ENCODE measurements at regions not wholly inside any gene's neighbourhood (a gene's known extent, or its start where the extent isn't known, plus 50 kb on each side); places are given as distances from the start of the nearest gene placed in this dataset.

DNA sequence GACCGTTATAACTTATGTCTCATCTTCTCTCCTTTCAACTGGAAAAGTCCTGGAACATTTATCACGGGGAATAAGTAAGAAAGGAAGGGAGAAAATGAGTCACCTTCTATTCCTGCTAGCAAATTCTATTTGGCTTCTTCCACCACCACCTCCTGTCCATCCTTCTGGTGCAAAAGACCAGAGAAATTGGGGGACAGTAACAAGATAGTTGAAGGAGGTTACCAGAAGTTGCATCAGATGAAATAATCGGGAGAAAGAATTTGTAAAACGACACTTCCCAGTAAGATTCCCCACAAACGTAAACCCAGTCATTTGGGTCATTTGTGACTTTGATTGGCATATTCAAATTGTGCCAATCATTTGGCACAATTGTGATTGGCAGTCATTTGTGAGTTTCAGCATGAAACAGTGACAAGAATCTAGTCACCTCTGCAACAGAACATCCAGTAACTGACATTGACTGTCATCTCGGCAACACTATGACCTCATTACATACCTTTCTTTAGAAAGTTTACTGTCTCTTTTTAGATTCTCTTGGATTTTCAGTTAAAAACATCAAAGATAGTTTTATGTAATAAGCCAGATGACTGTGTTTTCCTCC, 51.3 kb upstream of the PIK3CG start:
- Histone ChIP-seq H3K4me3 (no peak overlapping the region), H3K4me1 (replicated peaks) (peaks cover 9% of the 10 kb centered on the region), H3K27ac (no peak overlapping the region), H3K27me3 (replicated peaks) (no peaks in the 10 kb centered on the region), H3K36me3 (no peaks in the 10 kb centered on the region), H3K9me3 (replicated peaks) (no peaks in the 10 kb centered on the region)
- no peak for DNase-seq (ENCODE audit: low read depth in 1 of 2, low spot score in 2 of 2)

DNA sequence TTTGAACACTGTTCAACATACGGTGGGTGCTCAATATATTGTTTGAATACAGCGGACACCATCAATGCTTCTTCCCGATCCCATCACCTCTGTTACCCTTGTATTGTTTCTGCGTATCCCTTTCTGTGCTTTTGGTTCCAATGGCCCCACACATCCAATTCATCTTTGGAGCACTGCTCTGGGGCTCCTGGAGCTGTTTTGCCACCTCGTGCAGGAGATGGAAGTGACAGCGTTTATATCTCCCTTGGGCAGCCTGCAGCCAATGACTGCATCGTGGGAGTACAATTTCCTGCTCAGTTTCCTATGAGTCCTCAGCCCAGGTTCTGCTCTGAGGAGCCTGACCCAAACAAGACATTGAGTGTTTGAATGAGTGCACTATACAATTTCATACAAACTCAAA, 50.2 kb upstream of the PIK3CG start:
- Histone ChIP-seq H3K36me3 (no peaks in the 10 kb centered on the region), H3K4me3 (no peak overlapping the region), H3K9me3 (replicated peaks) (no peaks in the 10 kb centered on the region), H3K4me1 (replicated peaks) (peaks cover 9% of the 10 kb centered on the region), H3K27ac (no peak overlapping the region), H3K27me3 (replicated peaks) (no peaks in the 10 kb centered on the region)
- DNase-seq (ENCODE audit: low read depth in 1 of 2, low spot score in 2 of 2), result no peak
